Mucosa of descending colon (tissue), 3 donors: ENCODE measurements at regions not wholly inside any gene's neighbourhood (a gene's known extent, or its start where the extent isn't known, plus 50 kb on each side); places are given as distances from the start of the nearest gene placed in this dataset.
"Not testable (repeated sequence)": the region's sequence is repeated elsewhere in the genome, so short reads cannot be mapped to it uniquely, and the experiment has no call there.

Experiments used
- ATAC-seq: fragments of 200-7000 bp; cut with Tn5 transposase; one replicate; pipeline ENCODE4 v1.9.1; 2020; ENCODE audit warnings: mild to moderate bottlenecking, moderate library complexity
- DNase-seq, 3 donors: peaks; one replicate each; pipeline ENCODE4 v3.0.0-alpha.2; 2020
- H3K36me3 ChIP-seq: fragments of 200-600 bp; one replicate; pipeline ENCODE4 v1.8.0; 2021; ENCODE audit warnings: low read depth, mild to moderate bottlenecking
- H3K4me1 ChIP-seq: fragments of 200-600 bp; one replicate; pipeline ENCODE4 v1.8.0; 2021; ENCODE audit warnings: low read depth, mild to moderate bottlenecking
- H3K4me3 ChIP-seq: fragments of 200-600 bp; one replicate; pipeline ENCODE4 v1.8.0; 2021; ENCODE audit warnings: mild to moderate bottlenecking
- H3K9me3 ChIP-seq: fragments of 200-600 bp; one replicate; pipeline ENCODE4 v1.8.0; 2021; ENCODE audit warnings: mild to moderate bottlenecking
- CTCF ChIP-seq: fragments of 200-600 bp; IDR thresholded peaks from one replicate; pipeline ENCODE4 v1.8.0; 2022; ENCODE audit warnings: antibody characterized with exemption, mild to moderate bottlenecking
- intact Hi-C, 2 donors: fragments of 100-400 bp; cut with DNase I in 1 of 2; cut with micrococcal nuclease in 1 of 2; formaldehyde crosslinking; loops; one replicate each; pipeline versions ENCODE4 v1.11.0 to v1.11.1; 2022; cut with DNase I, micrococcal nuclease
- donor health status: DM: no; HTN: no; CAD: no; lungs with moderate emphysema.
- donor health status: DM: no; HTN: no; CAD: no.
- donor health status: DM: no; HTN: yes; CAD: no.

- no peak for TF ChIP-seq CTCF
- intact Hi-C loops = no loop called here
- no peaks in the 10 kb centered on the region for H3K36me3 ChIP-seq
- no peaks in the 10 kb centered on the region for H3K9me3 ChIP-seq
- H3K4me1 ChIP-seq = no peaks in the 10 kb centered on the region
- no peak for DNase-seq
- ATAC-seq = no peak
- H3K4me3 ChIP-seq = no peak overlapping the region
These were observed 66.1 kb downstream of the RBMX2 start for GRCh38 chrX:130467936-130468335.

- DNase-seq (no peak), ATAC-seq (no peak)
- no peaks in the 10 kb centered on the region for H3K4me1 ChIP-seq
- H3K9me3 ChIP-seq = no peaks in the 10 kb centered on the region
- no peak for TF ChIP-seq CTCF
- intact Hi-C loops = no loop called here
- H3K4me3 ChIP-seq = no peak overlapping the region
- no peaks in the 10 kb centered on the region for H3K36me3 ChIP-seq
These were observed 66.7 kb downstream of the RBMX2 start for GRCh38 chrX:130468395-130468923.

GRCh38 chrX:130482871-130483270, 81.1 kb downstream of the RBMX2 start:
- intact Hi-C loops = no loop called here
- no peaks in the 10 kb centered on the region for H3K9me3 ChIP-seq
- H3K4me3 ChIP-seq = no peak overlapping the region
- no peaks in the 10 kb centered on the region for H3K4me1 ChIP-seq
- ATAC-seq (no peak), DNase-seq (no peak)
- no peaks in the 10 kb centered on the region for H3K36me3 ChIP-seq
- no peak for TF ChIP-seq CTCF

- no peak overlapping the region for H3K4me3 ChIP-seq
- ATAC-seq = no peak
- no peak for TF ChIP-seq CTCF
- intact Hi-C loops = no loop called here
- no peaks in the 10 kb centered on the region for H3K4me1 ChIP-seq
- no peaks in the 10 kb centered on the region for H3K9me3 ChIP-seq
- H3K36me3 ChIP-seq = no peaks in the 10 kb centered on the region
- DNase-seq = no peak
These were observed 84.1 kb downstream of the RBMX2 start for GRCh38 chrX:130485870-130486269.

DNA sequence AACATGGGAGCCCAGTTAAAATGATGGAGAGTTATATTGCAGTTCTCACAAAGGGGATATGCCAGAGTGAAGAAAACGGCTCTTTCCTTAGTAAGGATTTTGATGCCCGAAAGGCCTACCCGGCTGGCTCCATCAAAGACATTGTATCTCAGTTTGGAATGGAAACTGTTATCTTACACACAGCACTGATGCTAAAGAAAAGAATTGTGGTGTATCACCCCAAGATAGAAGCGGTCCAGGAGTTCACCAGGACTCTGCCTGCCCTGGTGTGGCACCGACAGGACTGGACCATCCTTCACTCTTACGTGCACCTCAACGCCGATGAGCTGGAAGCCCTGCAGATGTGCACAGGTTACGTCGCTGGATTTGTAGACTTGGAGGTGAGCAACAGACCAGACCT, 93.7 kb downstream of the RBMX2 start:
- DNase-seq, H3K36me3 ChIP-seq, ATAC-seq, H3K4me3 ChIP-seq, H3K4me1 ChIP-seq, H3K9me3 ChIP-seq, intact Hi-C loops: not testable (repeated sequence)

GRCh38 chrX:130497531-130497930, 95.7 kb downstream of the RBMX2 start:
- TF ChIP-seq CTCF = no peak

More at GRCh38 chrX:130497531-130497930, 95.7 kb downstream of the RBMX2 start:
- intact Hi-C loops = no loop called here
- no peaks in the 10 kb centered on the region for H3K4me1 ChIP-seq
- no peaks in the 10 kb centered on the region for H3K9me3 ChIP-seq
- DNase-seq (no peak), ATAC-seq (no peak)
- no peaks in the 10 kb centered on the region for H3K36me3 ChIP-seq
- H3K4me3 ChIP-seq = no peak overlapping the region
